Fibroblast of villous mesenchyme (primary cell): ENCODE measurements at regions not wholly inside any gene's neighbourhood (a gene's known extent, or its start where the extent isn't known, plus 50 kb on each side); places are given as distances from the start of the nearest gene placed in this dataset.

Experiments
- DNase-seq: peaks from one replicate; pipeline ENCODE4 v3.0.0-alpha.2; 2010; ENCODE audit warnings: low read depth
- H3K4me3 ChIP-seq: 2 replicates; pipeline ENCODE4 v1.5.1; 2011; ENCODE audit warnings: low read depth, mild to moderate bottlenecking, low read length
- TF ChIP-seq, protein P1 (sequence below): IDR thresholded peaks from 2 replicates; pipeline ENCODE4 v1.5.1; 2012; ENCODE audit warnings: low read depth, mild to moderate bottlenecking, low read length; ENCODE audit not compliant: insufficient read depth

- TF ChIP-seq, protein P1, sequence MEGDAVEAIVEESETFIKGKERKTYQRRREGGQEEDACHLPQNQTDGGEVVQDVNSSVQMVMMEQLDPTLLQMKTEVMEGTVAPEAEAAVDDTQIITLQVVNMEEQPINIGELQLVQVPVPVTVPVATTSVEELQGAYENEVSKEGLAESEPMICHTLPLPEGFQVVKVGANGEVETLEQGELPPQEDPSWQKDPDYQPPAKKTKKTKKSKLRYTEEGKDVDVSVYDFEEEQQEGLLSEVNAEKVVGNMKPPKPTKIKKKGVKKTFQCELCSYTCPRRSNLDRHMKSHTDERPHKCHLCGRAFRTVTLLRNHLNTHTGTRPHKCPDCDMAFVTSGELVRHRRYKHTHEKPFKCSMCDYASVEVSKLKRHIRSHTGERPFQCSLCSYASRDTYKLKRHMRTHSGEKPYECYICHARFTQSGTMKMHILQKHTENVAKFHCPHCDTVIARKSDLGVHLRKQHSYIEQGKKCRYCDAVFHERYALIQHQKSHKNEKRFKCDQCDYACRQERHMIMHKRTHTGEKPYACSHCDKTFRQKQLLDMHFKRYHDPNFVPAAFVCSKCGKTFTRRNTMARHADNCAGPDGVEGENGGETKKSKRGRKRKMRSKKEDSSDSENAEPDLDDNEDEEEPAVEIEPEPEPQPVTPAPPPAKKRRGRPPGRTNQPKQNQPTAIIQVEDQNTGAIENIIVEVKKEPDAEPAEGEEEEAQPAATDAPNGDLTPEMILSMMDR = no peak
- no peak overlapping the region for H3K4me3 ChIP-seq
Measured at GRCh38 chr11:88042238-88042637, 133.0 kb downstream of the RAB38 start.

GRCh38 chr11:88041679-88042078 lies 133.6 kb downstream of the RAB38 start:
- DNase-seq = no peak
- TF ChIP-seq, protein P1 = no peak
- H3K4me3 ChIP-seq = no peak overlapping the region

More at GRCh38 chr11:88042238-88042637, 133.0 kb downstream of the RAB38 start:
- DNase-seq = no peak

- no peak overlapping the region for H3K4me3 ChIP-seq
- DNase-seq = no peak
Measured at GRCh38 chr11:88040148-88040496, 135.1 kb downstream of the RAB38 start.

GRCh38 chr11:88039476-88040147 lies 135.6 kb downstream of the RAB38 start:
- DNase-seq = no peak
- no peak overlapping the region for H3K4me3 ChIP-seq
- TF ChIP-seq, protein P1 = no peak

More at GRCh38 chr11:88040148-88040496, 135.1 kb downstream of the RAB38 start:
- TF ChIP-seq, protein P1 = no peak

GRCh38 chr11:88038063-88038462 lies 137.2 kb downstream of the RAB38 start:
- no peak for DNase-seq
- TF ChIP-seq, protein P1 = no peak

GRCh38 chr11:88036701-88037100 lies 138.5 kb downstream of the RAB38 start:
- TF ChIP-seq, protein P1 = no peak
- no peak overlapping the region for H3K4me3 ChIP-seq

More at GRCh38 chr11:88038063-88038462, 137.2 kb downstream of the RAB38 start:
- no peak overlapping the region for H3K4me3 ChIP-seq

DNA sequence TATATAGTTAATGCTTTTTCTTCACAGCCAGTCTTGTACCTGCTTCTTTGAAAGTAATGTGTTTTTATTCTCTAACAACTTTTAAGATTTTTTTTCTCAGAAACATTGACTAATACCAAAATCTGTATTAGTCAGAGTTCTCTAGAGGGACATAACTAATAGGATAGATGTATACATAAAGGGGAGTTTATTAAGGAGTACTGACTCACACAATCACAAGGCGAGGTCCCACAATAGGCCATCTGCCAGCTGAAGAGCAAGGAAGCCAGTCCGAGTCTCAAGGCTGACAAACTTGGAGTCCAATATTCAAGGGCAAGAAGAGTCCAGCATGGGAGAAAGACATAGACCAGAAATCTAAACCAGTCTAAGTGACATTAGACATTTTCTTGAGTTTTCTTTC lies 140.0 kb downstream of the RAB38 start:
- TF ChIP-seq, protein P1 = no peak
- no peak overlapping the region for H3K4me3 ChIP-seq
- no peak for DNase-seq

More at GRCh38 chr11:88036701-88037100, 138.5 kb downstream of the RAB38 start:
- no peak for DNase-seq
